ENCODE measurements at regions not wholly inside any gene's neighbourhood (a gene's known extent, or its start where the extent isn't known, plus 50 kb on each side); places are given as distances from the start of the nearest gene placed in this dataset.
"Not testable (repeated sequence)": the region's sequence is repeated elsewhere in the genome, so short reads cannot be mapped to it uniquely, and the experiment has no call there.

GRCh38 chr6:163698086-163698485 lies 283.6 kb downstream of the QKI start:
- no peak for TF ChIP-seq CTCF (IDR thresholded peaks at IDR 0.05; ENCODE audit: low read length, missing control alignments)
- DNase-seq (ENCODE audit: low read depth) = no peak
- H3K4me3 ChIP-seq (replicated peaks; ENCODE audit: low read depth, low read length) = no peak overlapping the region

GRCh38 chr6:163696311-163696710 lies 281.8 kb downstream of the QKI start:
- not testable (repeated sequence) for DNase-seq (ENCODE audit: low read depth); H3K4me3 ChIP-seq (replicated peaks; ENCODE audit: low read depth, low read length)

- no peak for DNase-seq (ENCODE audit: low read depth)
- TF ChIP-seq CTCF (IDR thresholded peaks at IDR 0.05; ENCODE audit: low read length, missing control alignments) = no peak
- H3K4me3 ChIP-seq (replicated peaks; ENCODE audit: low read depth, low read length) = no peak overlapping the region
Observed at GRCh38 chr6:163695414-163695864, 280.9 kb downstream of the QKI start.

- no peak for TF ChIP-seq CTCF (IDR thresholded peaks at IDR 0.05; ENCODE audit: low read length, missing control alignments)
- H3K4me3 ChIP-seq (replicated peaks; ENCODE audit: low read depth, low read length) = no peak overlapping the region
- DNase-seq (ENCODE audit: low read depth) = no peak
Observed at GRCh38 chr6:163694988-163695398, 280.5 kb downstream of the QKI start.

- H3K4me3 ChIP-seq (replicated peaks; ENCODE audit: low read depth, low read length) = no peak overlapping the region
- no peak for DNase-seq (ENCODE audit: low read depth)
- TF ChIP-seq CTCF (IDR thresholded peaks at IDR 0.05; ENCODE audit: low read length, missing control alignments) = no peak
Observed at GRCh38 chr6:163694072-163694471, 279.6 kb downstream of the QKI start.

GRCh38 chr6:163691049-163691448 lies 276.5 kb downstream of the QKI start:
- no peak for TF ChIP-seq CTCF (IDR thresholded peaks at IDR 0.05; ENCODE audit: low read length, missing control alignments)
- H3K4me3 ChIP-seq (replicated peaks; ENCODE audit: low read depth, low read length) = no peak overlapping the region
- DNase-seq (ENCODE audit: low read depth) = no peak

GRCh38 chr6:163688739-163689362 lies 274.3 kb downstream of the QKI start:
- no peak overlapping the region for H3K4me3 ChIP-seq (replicated peaks; ENCODE audit: low read depth, low read length)
- no peak for DNase-seq (ENCODE audit: low read depth)
- TF ChIP-seq CTCF (IDR thresholded peaks at IDR 0.05; ENCODE audit: low read length, missing control alignments) = no peak
